ENCODE measurements at regions not wholly inside any gene's neighbourhood (a gene's known extent, or its start where the extent isn't known, plus 50 kb on each side); places are given as distances from the start of the nearest gene placed in this dataset.

DNA sequence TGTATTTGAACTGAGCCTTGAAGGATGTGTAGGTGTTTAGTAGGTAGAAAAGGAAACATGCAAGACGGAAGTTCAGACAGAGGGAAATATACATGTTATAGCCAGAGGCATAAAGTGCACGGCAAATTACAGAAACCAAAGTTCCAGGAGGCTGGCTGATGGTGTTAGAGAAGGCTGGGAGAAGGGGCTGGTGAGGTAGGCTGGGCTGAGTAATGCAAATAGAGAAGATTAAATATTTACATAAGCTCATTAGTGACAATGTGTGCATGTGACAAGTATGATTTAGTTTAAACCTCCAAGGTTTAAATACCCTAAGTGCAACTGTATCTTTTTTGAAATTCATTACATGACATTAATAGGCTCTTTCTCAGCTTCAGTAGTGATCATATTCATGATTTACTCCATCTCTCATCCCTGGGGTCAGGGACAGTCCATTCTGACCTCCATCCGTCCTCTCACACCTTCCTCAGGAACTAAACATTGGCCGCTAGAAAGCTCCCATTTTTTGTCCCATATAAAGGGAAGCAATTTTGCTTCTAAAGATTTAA is 399.8 kb upstream of the SALL1 start:
- TF ChIP-seq ZNF8 (CRISPR knock-in tag; IDR thresholded peaks at IDR 0.05): no peak
- TF ChIP-seq, protein P1, sequence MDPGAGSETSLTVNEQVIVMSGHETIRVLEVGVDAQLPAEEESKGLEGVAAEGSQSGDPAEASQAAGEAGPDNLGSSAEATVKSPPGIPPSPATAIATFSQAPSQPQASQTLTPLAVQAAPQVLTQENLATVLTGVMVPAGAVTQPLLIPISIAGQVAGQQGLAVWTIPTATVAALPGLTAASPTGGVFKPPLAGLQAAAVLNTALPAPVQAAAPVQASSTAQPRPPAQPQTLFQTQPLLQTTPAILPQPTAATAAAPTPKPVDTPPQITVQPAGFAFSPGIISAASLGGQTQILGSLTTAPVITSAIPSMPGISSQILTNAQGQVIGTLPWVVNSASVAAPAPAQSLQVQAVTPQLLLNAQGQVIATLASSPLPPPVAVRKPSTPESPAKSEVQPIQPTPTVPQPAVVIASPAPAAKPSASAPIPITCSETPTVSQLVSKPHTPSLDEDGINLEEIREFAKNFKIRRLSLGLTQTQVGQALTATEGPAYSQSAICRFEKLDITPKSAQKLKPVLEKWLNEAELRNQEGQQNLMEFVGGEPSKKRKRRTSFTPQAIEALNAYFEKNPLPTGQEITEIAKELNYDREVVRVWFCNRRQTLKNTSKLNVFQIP (CRISPR knock-in tag; IDR thresholded peaks at IDR 0.05; ENCODE audit: borderline replicate concordance, low read depth): no peak
- no peak for TF ChIP-seq RARB (CRISPR knock-in tag; IDR thresholded peaks at IDR 0.05)
- TF ChIP-seq ESRRG (CRISPR knock-in tag; IDR thresholded peaks at IDR 0.05): no peak
- TF ChIP-seq, protein P2, sequence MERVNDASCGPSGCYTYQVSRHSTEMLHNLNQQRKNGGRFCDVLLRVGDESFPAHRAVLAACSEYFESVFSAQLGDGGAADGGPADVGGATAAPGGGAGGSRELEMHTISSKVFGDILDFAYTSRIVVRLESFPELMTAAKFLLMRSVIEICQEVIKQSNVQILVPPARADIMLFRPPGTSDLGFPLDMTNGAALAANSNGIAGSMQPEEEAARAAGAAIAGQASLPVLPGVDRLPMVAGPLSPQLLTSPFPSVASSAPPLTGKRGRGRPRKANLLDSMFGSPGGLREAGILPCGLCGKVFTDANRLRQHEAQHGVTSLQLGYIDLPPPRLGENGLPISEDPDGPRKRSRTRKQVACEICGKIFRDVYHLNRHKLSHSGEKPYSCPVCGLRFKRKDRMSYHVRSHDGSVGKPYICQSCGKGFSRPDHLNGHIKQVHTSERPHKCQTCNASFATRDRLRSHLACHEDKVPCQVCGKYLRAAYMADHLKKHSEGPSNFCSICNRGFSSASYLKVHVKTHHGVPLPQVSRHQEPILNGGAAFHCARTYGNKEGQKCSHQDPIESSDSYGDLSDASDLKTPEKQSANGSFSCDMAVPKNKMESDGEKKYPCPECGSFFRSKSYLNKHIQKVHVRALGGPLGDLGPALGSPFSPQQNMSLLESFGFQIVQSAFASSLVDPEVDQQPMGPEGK (CRISPR knock-in tag; IDR thresholded peaks at IDR 0.05; ENCODE audit: borderline replicate concordance): no peak
- TF ChIP-seq, protein P3, sequence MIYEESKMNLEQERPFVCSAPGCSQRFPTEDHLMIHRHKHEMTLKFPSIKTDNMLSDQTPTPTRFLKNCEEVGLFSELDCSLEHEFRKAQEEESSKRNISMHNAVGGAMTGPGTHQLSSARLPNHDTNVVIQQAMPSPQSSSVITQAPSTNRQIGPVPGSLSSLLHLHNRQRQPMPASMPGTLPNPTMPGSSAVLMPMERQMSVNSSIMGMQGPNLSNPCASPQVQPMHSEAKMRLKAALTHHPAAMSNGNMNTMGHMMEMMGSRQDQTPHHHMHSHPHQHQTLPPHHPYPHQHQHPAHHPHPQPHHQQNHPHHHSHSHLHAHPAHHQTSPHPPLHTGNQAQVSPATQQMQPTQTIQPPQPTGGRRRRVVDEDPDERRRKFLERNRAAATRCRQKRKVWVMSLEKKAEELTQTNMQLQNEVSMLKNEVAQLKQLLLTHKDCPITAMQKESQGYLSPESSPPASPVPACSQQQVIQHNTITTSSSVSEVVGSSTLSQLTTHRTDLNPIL (CRISPR knock-in tag; IDR thresholded peaks at IDR 0.05; ENCODE audit: low read depth): no peak
- TF ChIP-seq ZNF70 (CRISPR knock-in tag; IDR thresholded peaks at IDR 0.05): no peak
- TF ChIP-seq GLIS3 (CRISPR knock-in tag; IDR thresholded peaks at IDR 0.05): no peak
- TF ChIP-seq ZFP30 (CRISPR knock-in tag; IDR thresholded peaks at IDR 0.05): no peak
- no peak for TF ChIP-seq ZNF565 (CRISPR knock-in tag; conservative IDR thresholded peaks at IDR 0.05; ENCODE audit: low read depth)
- TF ChIP-seq ARNTL (CRISPR knock-in tag; IDR thresholded peaks at IDR 0.05; ENCODE audit: borderline replicate concordance, low read depth): no peak
- TF ChIP-seq PPARA (CRISPR knock-in tag; IDR thresholded peaks at IDR 0.05; ENCODE audit: borderline replicate concordance): no peak
